Skeletal muscle satellite cell (primary cell): ENCODE measurements at regions not wholly inside any gene's neighbourhood (a gene's known extent, or its start where the extent isn't known, plus 50 kb on each side); places are given as distances from the start of the nearest gene placed in this dataset.
A peak's percentile ranks its signal among the peaks of the same experiment; 100 is the strongest.

Experiments
- H3K27me3 ChIP-seq: 2 replicates; pipeline ENCODE4 v1.7.0; 2013; ENCODE audit warnings: low read length; ENCODE audit not compliant: control insufficient read depth, insufficient read depth
- H3K36me3 ChIP-seq: 2 replicates; pipeline ENCODE4 v1.7.0; 2013; ENCODE audit warnings: mild to moderate bottlenecking, control low read depth, low read length; ENCODE audit not compliant: insufficient read depth
- H3K4me1 ChIP-seq: 2 replicates; pipeline ENCODE4 v1.7.0; 2013; ENCODE audit warnings: low read length; ENCODE audit not compliant: control insufficient read depth, insufficient read depth
- H3K4me2 ChIP-seq: 2 replicates; pipeline ENCODE4 v1.7.0; 2013; ENCODE audit warnings: mild to moderate bottlenecking, low read length
- H3K4me3 ChIP-seq: 2 replicates; pipeline ENCODE4 v1.7.0; 2013; ENCODE audit warnings: low read length
- H3K9ac ChIP-seq: 2 replicates; pipeline ENCODE4 v1.7.0; 2013; ENCODE audit warnings: mild to moderate bottlenecking, low read depth, low read length, moderate library complexity
- H3K9me3 ChIP-seq: replicated peaks from 2 replicates; pipeline ENCODE4 v1.7.0; 2013; ENCODE audit warnings: mild to moderate bottlenecking, control low read depth, low read length

DNA sequence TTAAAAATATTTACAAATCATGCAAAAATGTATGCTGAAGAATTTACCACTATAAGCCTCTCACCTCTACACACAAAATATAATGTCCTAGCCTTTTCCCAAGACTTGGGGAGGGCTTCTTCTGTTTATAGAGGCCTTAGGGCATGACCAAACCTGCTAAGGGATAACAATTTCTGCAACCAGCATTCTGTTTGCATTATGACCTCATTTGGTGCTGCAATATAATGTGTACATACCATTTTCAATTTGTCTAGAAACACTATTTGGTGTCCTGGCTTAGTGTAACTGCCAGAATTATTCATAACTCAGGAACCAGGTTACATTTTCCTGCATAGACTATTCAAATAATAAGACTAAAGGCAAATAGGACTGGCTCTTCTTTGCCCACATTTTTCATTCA lies 446.6 kb upstream of the SORCS1 start:
- H3K4me2 ChIP-seq, result no peak overlapping the region
- H3K9me3 ChIP-seq, result no peaks in the 10 kb centered on the region
- H3K4me3 ChIP-seq, result no peak overlapping the region
- H3K4me1 ChIP-seq, result peaks cover 18% of the 10 kb centered on the region
- no peaks in the 10 kb centered on the region for H3K27me3 ChIP-seq
- no peaks in the 10 kb centered on the region for H3K36me3 ChIP-seq
- no peak overlapping the region for H3K9ac ChIP-seq

DNA sequence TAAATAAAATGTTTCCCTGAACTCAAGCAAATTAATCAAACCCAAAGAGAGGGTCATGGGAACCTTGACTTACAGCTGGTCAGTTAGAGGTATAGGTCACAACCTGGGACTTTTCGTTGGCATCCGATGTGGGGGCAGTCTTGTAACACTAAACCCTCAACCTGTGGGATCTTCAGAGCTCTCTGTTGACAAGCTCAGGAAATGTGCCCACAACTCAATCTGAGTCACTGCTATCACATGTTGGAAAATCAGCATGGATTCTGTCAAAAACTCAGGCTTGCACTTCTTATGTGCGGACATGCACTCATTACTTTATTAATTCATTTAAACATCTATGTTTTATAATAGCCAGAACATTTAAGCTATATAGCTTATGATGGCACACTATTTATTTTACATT lies 424.6 kb upstream of the SORCS1 start:
- no peaks in the 10 kb centered on the region for H3K9me3 ChIP-seq
- H3K27me3 ChIP-seq, result no peaks in the 10 kb centered on the region
- H3K4me1 ChIP-seq, result no peaks in the 10 kb centered on the region
- no peak overlapping the region for H3K4me2 ChIP-seq
- no peaks in the 10 kb centered on the region for H3K36me3 ChIP-seq
- no peak overlapping the region for H3K4me3 ChIP-seq
- no peak overlapping the region for H3K9ac ChIP-seq

DNA sequence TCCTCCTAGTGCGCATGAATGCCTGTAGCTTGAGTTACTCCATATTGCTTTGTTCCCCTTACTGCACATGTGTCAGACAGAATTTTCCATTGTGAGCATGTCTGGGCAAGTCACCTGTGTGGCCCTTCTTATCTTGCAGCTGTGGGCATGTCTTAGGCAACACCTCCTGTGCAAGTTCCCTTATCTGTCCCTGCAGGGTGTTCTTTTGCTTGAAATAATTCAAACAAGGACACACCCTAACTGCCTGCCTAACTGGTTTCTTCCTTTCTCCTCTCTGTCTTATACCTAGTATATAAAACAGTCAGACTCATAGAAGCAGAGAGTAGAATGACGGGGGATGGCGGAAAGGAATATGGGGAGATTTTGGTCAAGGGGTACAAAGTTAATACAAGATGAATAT lies 421.1 kb upstream of the SORCS1 start:
- H3K4me2 ChIP-seq, result no peak overlapping the region
- no peaks in the 10 kb centered on the region for H3K4me1 ChIP-seq
- no peak overlapping the region for H3K4me3 ChIP-seq
- H3K9me3 ChIP-seq, result no peaks in the 10 kb centered on the region
- H3K27me3 ChIP-seq, result no peaks in the 10 kb centered on the region
- H3K9ac ChIP-seq, result no peak overlapping the region
- no peaks in the 10 kb centered on the region for H3K36me3 ChIP-seq

DNA sequence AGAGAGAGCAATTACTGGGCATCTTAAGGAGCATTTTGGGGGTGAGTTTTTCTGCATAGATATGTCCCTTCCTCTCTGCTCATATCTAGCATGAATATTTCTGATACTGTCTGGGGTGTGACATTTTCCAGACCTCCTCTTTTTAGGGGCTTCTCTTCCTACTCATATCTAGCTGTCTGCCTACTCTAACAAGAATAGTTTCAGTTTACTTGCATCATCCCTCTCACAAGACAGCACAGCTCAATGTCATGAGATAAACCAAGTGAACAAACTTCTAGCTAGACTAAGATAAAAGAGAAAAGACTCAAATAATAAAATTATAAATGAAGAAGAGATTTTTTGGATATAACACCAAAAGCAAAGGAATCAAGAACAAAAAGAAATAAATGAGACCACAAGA lies 419.5 kb upstream of the SORCS1 start:
- H3K4me1 ChIP-seq, result no peaks in the 10 kb centered on the region
- H3K27me3 ChIP-seq, result no peaks in the 10 kb centered on the region
- no peak overlapping the region for H3K4me2 ChIP-seq
- H3K36me3 ChIP-seq, result no peaks in the 10 kb centered on the region
- no peak overlapping the region for H3K9ac ChIP-seq
- H3K4me3 ChIP-seq, result no peak overlapping the region
- no peaks in the 10 kb centered on the region for H3K9me3 ChIP-seq

DNA sequence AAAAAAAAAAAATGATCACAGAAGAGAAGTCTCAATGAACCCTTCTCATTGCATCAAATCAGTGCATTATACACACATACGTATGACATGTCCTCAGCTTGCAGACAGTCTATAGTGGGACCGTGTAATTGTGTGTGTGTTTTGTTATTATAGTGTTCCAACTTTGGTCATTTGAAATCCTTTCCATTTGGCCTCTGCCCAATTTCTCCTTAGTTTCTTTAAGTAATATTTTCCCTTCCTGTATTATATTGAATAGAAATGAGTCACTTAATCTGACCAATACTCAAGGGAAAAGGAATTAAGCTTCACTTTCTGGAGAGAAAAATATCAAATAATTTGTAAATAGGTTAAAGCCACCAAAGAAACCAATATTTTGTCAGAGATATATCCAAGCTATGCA lies 415.5 kb upstream of the SORCS1 start:
- Histone ChIP-seq H3K36me3 (no peaks in the 10 kb centered on the region), H3K9me3 (no peaks in the 10 kb centered on the region), H3K4me2 (no peak overlapping the region), H3K27me3 (no peaks in the 10 kb centered on the region), H3K4me3 (no peak overlapping the region), H3K4me1 (peaks cover 6% of the 10 kb centered on the region), H3K9ac (no peak overlapping the region)

DNA sequence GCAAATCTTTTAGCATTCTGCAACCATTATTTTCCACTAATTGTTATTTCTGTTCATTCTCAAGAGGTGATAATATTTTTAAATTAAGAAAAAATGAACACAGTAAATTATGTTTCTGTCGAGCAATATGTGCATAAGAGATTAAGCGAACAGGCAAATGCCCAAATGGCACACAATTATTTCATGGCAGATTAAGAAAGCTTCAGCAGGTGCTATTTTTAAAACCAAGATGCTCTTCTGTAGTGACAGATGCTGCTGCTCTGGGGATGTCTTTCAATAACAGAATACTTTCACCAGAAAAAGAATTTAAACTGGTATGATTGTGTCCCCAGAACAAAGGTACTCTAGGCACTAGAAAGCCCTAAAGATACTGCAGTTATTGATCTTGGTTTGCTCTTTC lies 412.7 kb upstream of the SORCS1 start:
- H3K4me3 ChIP-seq, result no peak overlapping the region
- H3K36me3 ChIP-seq, result no peaks in the 10 kb centered on the region
- H3K4me2 ChIP-seq, result no peak overlapping the region
- no peak overlapping the region for H3K9ac ChIP-seq
- no peaks in the 10 kb centered on the region for H3K27me3 ChIP-seq
- H3K4me1 ChIP-seq, result peaks cover 6% of the 10 kb centered on the region
- H3K9me3 ChIP-seq, result no peaks in the 10 kb centered on the region

DNA sequence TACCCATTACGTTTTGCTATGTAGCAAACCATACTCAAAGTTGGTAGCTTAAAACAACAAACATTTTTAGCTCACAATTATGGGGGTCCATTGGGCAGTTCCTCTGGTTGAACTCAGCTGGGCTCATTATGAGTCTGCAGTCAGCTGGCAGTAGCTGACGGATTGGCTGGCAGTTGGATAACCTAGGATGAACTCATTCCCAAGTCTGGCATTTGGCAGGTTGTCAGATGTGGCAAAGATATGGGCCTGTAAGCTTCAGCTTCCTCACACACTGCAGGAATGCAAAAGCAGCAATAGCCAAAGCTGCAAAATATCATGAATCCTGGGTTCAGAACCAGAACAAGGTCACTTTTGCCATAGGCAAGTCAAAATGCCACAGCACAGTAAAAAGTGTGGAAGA lies 412.2 kb upstream of the SORCS1 start:
- no peak overlapping the region for H3K4me3 ChIP-seq
- no peak overlapping the region for H3K4me2 ChIP-seq
- no peaks in the 10 kb centered on the region for H3K27me3 ChIP-seq
- H3K36me3 ChIP-seq, result no peaks in the 10 kb centered on the region
- H3K9ac ChIP-seq, result no peak overlapping the region
- H3K4me1 ChIP-seq, result peaks cover 6% of the 10 kb centered on the region
- H3K9me3 ChIP-seq, result no peaks in the 10 kb centered on the region

DNA sequence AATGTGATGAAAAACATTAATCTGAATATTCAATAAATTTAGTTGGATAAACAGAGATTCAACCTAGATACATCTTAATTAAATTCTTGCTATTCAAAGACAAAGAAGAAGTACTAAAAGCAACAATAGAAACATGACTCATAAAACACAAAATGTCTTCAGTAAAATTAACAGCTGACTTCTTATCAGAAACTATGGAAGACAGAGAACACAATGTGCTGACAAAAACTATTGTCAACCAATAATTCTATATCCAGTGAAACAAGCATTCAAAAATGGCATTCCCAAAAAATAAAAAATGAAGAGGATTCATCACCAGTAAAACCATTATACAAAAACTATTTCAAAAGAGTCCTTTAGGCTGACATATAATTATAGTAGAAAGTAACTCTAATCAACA lies 400.5 kb upstream of the SORCS1 start:
- Histone ChIP-seq H3K36me3 (no peaks in the 10 kb centered on the region), H3K9ac (no peak overlapping the region), H3K4me1 (peaks cover 16% of the 10 kb centered on the region), H3K27me3 (no peaks in the 10 kb centered on the region), H3K4me2 (no peak overlapping the region), H3K4me3 (no peak overlapping the region), H3K9me3 (no peaks in the 10 kb centered on the region)

DNA sequence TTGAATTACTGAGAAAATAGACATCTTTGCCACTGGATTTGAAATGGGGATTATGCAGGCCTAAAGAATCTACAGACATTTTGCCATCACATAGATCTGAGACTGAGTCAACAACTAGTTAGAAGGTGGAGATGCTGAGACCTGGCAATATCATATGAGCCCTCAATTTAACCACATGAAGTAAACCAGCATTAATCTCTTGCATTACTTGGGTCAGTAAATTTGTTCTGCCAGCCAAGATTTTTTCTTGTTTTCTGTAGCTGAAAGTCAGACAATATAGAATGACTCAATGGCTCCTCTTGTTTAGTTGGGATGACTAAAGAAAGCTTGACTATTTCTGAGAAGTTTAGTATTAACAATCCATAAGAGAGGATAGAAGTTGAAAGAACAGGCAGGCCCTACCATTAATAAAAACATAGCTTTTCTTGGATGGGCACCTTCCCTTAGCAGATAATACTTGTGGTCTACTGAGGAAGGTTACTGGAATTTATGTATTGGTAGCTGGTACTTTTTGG lies 396.7 kb upstream of the SORCS1 start:
- Histone ChIP-seq H3K4me3 (no peak overlapping the region), H3K27me3 (no peaks in the 10 kb centered on the region), H3K4me2 (no peak overlapping the region), H3K9ac (no peak overlapping the region), H3K36me3 (no peaks in the 10 kb centered on the region), H3K4me1 (peaks cover 16% of the 10 kb centered on the region), H3K9me3 (no peaks in the 10 kb centered on the region)

DNA sequence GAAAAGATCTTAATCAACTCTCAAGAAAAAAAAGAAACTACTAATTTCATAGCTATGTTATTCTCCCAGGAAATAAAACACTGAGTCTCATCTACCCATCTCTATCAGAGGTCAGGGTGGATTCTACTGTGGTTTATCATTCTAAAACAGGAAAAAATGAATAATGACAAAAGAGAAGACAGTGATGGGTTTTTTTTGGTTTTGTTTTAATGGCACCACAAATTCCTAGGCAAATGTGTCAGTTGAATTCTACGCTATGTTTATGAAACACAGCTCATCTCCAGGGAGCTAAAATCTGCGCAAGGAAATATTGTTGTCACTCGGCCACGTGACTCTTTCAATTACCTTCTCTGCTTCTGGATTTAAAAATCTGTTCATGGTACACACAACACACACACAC lies 393.4 kb upstream of the SORCS1 start:
- peaks cover 33% of the 10 kb centered on the region for H3K4me1 ChIP-seq
- no peak overlapping the region for H3K4me2 ChIP-seq
- H3K4me3 ChIP-seq, result no peak overlapping the region

DNA sequence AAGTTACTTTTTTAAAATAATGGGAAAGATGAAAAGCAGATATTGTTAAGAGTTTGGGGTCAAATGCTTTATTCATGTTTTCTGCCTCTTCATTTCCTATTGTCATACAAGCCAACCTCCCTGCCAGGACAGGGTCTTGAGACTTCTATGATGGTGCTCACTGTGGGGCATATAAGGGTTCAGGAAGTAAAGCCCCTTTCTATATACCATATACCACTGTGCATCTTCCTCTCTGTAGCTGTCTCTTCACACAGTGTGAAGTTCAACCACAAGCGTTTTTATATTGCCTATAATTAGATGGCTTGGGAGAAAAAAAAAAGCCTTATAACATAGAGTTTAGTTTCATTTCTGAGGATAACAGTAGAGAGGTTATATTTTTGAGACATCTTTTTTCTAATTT lies 389.8 kb upstream of the SORCS1 start:
- Histone ChIP-seq H3K36me3 (no peaks in the 10 kb centered on the region), H3K9me3 (no peaks in the 10 kb centered on the region), H3K4me3 (no peak overlapping the region), H3K9ac (no peak overlapping the region), H3K27me3 (no peaks in the 10 kb centered on the region), H3K4me1 (peaks cover 18% of the 10 kb centered on the region), H3K4me2 (no peak overlapping the region)

More for the DNA sequence above, 393.4 kb upstream of the SORCS1 start:
- Histone ChIP-seq H3K27me3 (no peaks in the 10 kb centered on the region), H3K36me3 (no peaks in the 10 kb centered on the region), H3K9ac (no peak overlapping the region), H3K9me3 (no peaks in the 10 kb centered on the region)

DNA sequence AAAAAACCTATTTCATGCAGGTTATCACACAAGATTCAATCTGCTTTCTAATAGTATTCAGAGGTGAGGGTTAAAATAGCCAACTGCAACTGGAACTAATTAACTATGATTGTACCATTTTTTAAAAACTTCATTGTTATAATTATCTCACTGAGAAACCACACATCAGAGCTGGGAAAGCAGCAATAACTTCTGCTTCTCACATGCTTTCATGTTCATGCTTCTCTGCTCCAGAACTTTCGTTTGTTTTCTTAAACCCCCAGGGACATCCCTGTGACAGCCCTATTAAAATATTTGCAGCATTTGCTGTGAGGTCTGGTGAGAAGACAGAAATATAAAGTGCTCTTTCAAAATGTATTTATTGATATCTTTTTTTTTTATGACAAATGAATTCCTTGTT lies 389.0 kb upstream of the SORCS1 start:
- no peaks in the 10 kb centered on the region for H3K9me3 ChIP-seq
- no peaks in the 10 kb centered on the region for H3K36me3 ChIP-seq
- peak overlapping the region; percentile 50 for H3K9ac ChIP-seq
- no peaks in the 10 kb centered on the region for H3K27me3 ChIP-seq
- peak overlapping the region; percentile 44 for H3K4me2 ChIP-seq
- no peak overlapping the region for H3K4me3 ChIP-seq
- peaks cover 21% of the 10 kb centered on the region for H3K4me1 ChIP-seq
